Endothelial cell (in vitro differentiated cells): ENCODE measurements at regions not wholly inside any gene's neighbourhood (a gene's known extent, or its start where the extent isn't known, plus 50 kb on each side); places are given as distances from the start of the nearest gene placed in this dataset.

Source experiments
- DNase-seq: peaks from one replicate; pipeline ENCODE4 v3.0.0; 2021; ENCODE audit warnings: low spot score
- H3K27ac Mint-ChIP-seq: one replicate; pipeline ENCODE4 v1.8.0; 2021; ENCODE audit warnings: mixed read lengths, inconsistent platforms; ENCODE audit not compliant: unreplicated experiment
- H3K27me3 Mint-ChIP-seq: one replicate; pipeline ENCODE4 v1.8.0; 2021; ENCODE audit warnings: mild to moderate bottlenecking, moderate library complexity, mixed read lengths, inconsistent platforms; ENCODE audit not compliant: unreplicated experiment
- H3K36me3 Mint-ChIP-seq: one replicate; pipeline ENCODE4 v1.8.0; 2021; ENCODE audit warnings: mild to moderate bottlenecking, low read depth, mixed read lengths, inconsistent platforms; ENCODE audit not compliant: unreplicated experiment
- H3K4me1 Mint-ChIP-seq: one replicate; pipeline ENCODE4 v1.8.0; 2021; ENCODE audit warnings: mild to moderate bottlenecking, mixed read lengths, inconsistent platforms; ENCODE audit not compliant: unreplicated experiment
- H3K4me3 Mint-ChIP-seq: one replicate; pipeline ENCODE4 v1.8.0; 2021; ENCODE audit warnings: mild to moderate bottlenecking, mixed read lengths, inconsistent platforms; ENCODE audit not compliant: unreplicated experiment
- H3K9me3 Mint-ChIP-seq: one replicate; pipeline ENCODE4 v1.8.0; 2021; ENCODE audit warnings: mixed read lengths, inconsistent platforms; ENCODE audit not compliant: unreplicated experiment
- CTCF ChIP-seq: fragments of 200-600 bp; sonication (generic); IDR thresholded peaks from one replicate; pipeline ENCODE4 v1.5.0; 2021; ENCODE audit warnings: antibody characterized with exemption; ENCODE audit not compliant: unreplicated experiment

GRCh38 chr6:21522797-21523456 lies 70.6 kb upstream of the SOX4 start:
- peak; percentile 33 for TF ChIP-seq CTCF
- Mint-ChIP-seq H3K36me3 (no peaks in the 10 kb centered on the region), H3K4me1 (no peaks in the 10 kb centered on the region), H3K27ac (no peak overlapping the region), H3K4me3 (no peak overlapping the region), H3K27me3 (peaks cover 3% of the 10 kb centered on the region), H3K9me3 (no peaks in the 10 kb centered on the region)
- peak; percentile 20 for DNase-seq

- Mint-ChIP-seq H3K27me3 (peaks cover 3% of the 10 kb centered on the region), H3K9me3 (no peaks in the 10 kb centered on the region), H3K27ac (no peak overlapping the region), H3K4me1 (no peaks in the 10 kb centered on the region), H3K4me3 (no peak overlapping the region), H3K36me3 (no peaks in the 10 kb centered on the region)
- TF ChIP-seq CTCF: no peak
- no peak for DNase-seq
These were observed 69.9 kb upstream of the SOX4 start for GRCh38 chr6:21523652-21524051.

GRCh38 chr6:21524201-21524600 lies 69.3 kb upstream of the SOX4 start:
- H3K9me3 Mint-ChIP-seq: no peaks in the 10 kb centered on the region
- DNase-seq: no peak
- no peak for TF ChIP-seq CTCF
- peaks cover 3% of the 10 kb centered on the region for H3K27me3 Mint-ChIP-seq
- no peaks in the 10 kb centered on the region for H3K36me3 Mint-ChIP-seq
- H3K4me1 Mint-ChIP-seq: no peaks in the 10 kb centered on the region
- no peak overlapping the region for H3K4me3 Mint-ChIP-seq
- no peak overlapping the region for H3K27ac Mint-ChIP-seq

GRCh38 chr6:21526974-21527373 lies 66.6 kb upstream of the SOX4 start:
- Mint-ChIP-seq H3K9me3 (no peaks in the 10 kb centered on the region), H3K27ac (no peak overlapping the region)

More at GRCh38 chr6:21526974-21527373, 66.6 kb upstream of the SOX4 start:
- H3K4me3 Mint-ChIP-seq: no peak overlapping the region
- no peak for DNase-seq
- no peaks in the 10 kb centered on the region for H3K36me3 Mint-ChIP-seq
- TF ChIP-seq CTCF: no peak
- no peaks in the 10 kb centered on the region for H3K4me1 Mint-ChIP-seq
- H3K27me3 Mint-ChIP-seq: peaks cover 3% of the 10 kb centered on the region
